Colonic mucosa (tissue), 4 donors: ENCODE measurements at regions not wholly inside any gene's neighbourhood (a gene's known extent, or its start where the extent isn't known, plus 50 kb on each side); places are given as distances from the start of the nearest gene placed in this dataset.

ENCODE experiments used
- DNase-seq: peaks from one replicate; pipeline ENCODE4 v3.0.0-alpha.2; 2020
- H3K27ac ChIP-seq: fragments of 200-600 bp; one replicate; pipeline ENCODE4 v1.8.0; 2021
- H3K27me3 ChIP-seq: fragments of 200-600 bp; one replicate; pipeline ENCODE4 v1.8.0; 2021
- H3K36me3 ChIP-seq: fragments of 200-600 bp; one replicate; pipeline ENCODE4 v1.8.0; 2021
- H3K4me1 ChIP-seq: fragments of 200-600 bp; one replicate; pipeline ENCODE4 v1.8.0; 2021; ENCODE audit warnings: mild to moderate bottlenecking
- H3K4me3 ChIP-seq: fragments of 200-600 bp; one replicate; pipeline ENCODE4 v1.8.0; 2021
- H3K9ac ChIP-seq, 2 donors: one replicate each; pipeline ENCODE4 v1.7.0; 2013; ENCODE audit warnings: control low read depth in 2 of 2, low read depth in 2 of 2, low read length in 2 of 2
- H3K9me3 ChIP-seq: fragments of 200-600 bp; one replicate; pipeline ENCODE4 v1.8.0; 2021
- intact Hi-C: fragments of 100-400 bp; cut with DNase I; formaldehyde crosslinking; loops from one replicate; pipeline ENCODE4 v1.14.1; 2022
- TF ChIP-seq, protein P1 (sequence below): fragments of 200-600 bp; IDR thresholded peaks from one replicate; pipeline ENCODE4 v1.8.0; 2022; ENCODE audit warnings: antibody characterized with exemption, mild to moderate bottlenecking
- donor health status: healthy.
- donor health status: DM: no; HTN: no; CAD: no.
- donor health status: DM: no; HTN: no; CAD: no.

DNA sequence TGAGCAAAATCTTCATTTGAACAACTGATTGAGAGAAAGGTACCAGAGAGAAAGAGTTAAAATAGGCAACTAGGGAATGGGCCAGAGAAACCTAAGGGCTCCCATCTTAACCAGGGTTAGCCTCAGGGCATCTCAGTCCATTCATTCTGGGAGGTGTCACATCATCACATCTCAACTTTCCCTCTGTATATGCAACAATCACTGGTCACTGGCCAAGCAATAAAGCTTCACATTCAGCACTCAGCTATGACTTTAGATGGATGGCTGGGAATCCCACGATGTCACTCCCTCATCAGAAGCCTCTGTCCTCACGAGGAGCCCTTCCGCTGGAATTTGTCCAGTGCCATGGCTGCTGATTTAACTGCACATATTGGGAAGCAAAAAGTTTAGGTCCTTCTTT is 172.1 kb upstream of the MGMT start:
- H3K27me3 ChIP-seq: no peaks in the 10 kb centered on the region

DNA sequence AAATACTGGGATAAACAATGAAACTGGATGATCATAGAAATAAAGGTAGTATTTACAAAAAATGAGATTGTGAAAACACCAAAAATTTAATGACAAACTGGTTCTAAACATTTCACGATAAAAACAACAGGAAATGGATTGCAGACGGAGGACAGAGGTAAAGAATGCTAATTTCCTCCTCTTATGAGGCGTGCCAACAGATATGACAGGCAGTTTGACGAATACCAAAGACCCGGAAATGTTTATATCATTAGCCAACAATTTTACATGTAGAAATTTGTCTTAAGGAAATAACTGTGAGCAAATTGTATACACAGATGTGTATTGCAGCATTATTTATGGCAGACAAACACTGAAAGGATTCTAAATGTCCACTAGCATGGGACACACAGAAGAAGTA is 162.0 kb upstream of the MGMT start:
- Histone ChIP-seq H3K9ac (no peak overlapping the region), H3K9me3 (no peaks in the 10 kb centered on the region), H3K4me1 (no peaks in the 10 kb centered on the region), H3K36me3 (no peaks in the 10 kb centered on the region), H3K4me3 (no peak overlapping the region), H3K27ac (no peak overlapping the region), H3K27me3 (no peaks in the 10 kb centered on the region)
- no peak for DNase-seq
- TF ChIP-seq, protein P1, sequence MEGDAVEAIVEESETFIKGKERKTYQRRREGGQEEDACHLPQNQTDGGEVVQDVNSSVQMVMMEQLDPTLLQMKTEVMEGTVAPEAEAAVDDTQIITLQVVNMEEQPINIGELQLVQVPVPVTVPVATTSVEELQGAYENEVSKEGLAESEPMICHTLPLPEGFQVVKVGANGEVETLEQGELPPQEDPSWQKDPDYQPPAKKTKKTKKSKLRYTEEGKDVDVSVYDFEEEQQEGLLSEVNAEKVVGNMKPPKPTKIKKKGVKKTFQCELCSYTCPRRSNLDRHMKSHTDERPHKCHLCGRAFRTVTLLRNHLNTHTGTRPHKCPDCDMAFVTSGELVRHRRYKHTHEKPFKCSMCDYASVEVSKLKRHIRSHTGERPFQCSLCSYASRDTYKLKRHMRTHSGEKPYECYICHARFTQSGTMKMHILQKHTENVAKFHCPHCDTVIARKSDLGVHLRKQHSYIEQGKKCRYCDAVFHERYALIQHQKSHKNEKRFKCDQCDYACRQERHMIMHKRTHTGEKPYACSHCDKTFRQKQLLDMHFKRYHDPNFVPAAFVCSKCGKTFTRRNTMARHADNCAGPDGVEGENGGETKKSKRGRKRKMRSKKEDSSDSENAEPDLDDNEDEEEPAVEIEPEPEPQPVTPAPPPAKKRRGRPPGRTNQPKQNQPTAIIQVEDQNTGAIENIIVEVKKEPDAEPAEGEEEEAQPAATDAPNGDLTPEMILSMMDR: no peak
- intact Hi-C loops: no loop called here

More for the DNA sequence above, 172.1 kb upstream of the MGMT start:
- Histone ChIP-seq H3K27ac (no peak overlapping the region), H3K36me3 (no peaks in the 10 kb centered on the region), H3K9me3 (no peaks in the 10 kb centered on the region), H3K4me1 (no peaks in the 10 kb centered on the region), H3K9ac (no peak overlapping the region), H3K4me3 (no peak overlapping the region)
- TF ChIP-seq, protein P1: no peak
- intact Hi-C loops: no loop called here
- no peak for DNase-seq

DNA sequence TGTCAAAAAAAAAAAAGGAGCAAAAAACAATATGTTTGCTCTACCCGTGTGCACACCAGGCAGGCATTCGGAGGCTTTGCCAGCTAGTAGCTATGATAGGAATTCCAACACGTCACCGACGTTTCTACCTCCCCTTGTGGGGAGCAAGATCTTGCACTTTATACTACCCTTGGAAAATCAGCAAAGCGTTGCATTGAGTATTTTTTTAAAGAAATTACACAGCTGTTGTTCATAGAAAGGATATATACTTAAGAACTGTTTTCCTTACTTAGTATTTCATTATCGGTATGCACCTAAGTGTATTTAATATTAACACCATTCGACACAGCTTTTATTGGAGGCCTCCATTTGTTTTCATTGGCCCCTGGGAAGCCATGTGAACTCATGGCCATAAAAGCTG is 159.9 kb upstream of the MGMT start:
- H3K36me3 ChIP-seq: no peaks in the 10 kb centered on the region
- H3K27ac ChIP-seq: no peak overlapping the region
- no peaks in the 10 kb centered on the region for H3K27me3 ChIP-seq
- DNase-seq: no peak
- H3K4me1 ChIP-seq: no peaks in the 10 kb centered on the region
- intact Hi-C loops: no loop called here
- TF ChIP-seq, protein P1: no peak
- no peaks in the 10 kb centered on the region for H3K9me3 ChIP-seq
- H3K4me3 ChIP-seq: no peak overlapping the region
- H3K9ac ChIP-seq: no peak overlapping the region

DNA sequence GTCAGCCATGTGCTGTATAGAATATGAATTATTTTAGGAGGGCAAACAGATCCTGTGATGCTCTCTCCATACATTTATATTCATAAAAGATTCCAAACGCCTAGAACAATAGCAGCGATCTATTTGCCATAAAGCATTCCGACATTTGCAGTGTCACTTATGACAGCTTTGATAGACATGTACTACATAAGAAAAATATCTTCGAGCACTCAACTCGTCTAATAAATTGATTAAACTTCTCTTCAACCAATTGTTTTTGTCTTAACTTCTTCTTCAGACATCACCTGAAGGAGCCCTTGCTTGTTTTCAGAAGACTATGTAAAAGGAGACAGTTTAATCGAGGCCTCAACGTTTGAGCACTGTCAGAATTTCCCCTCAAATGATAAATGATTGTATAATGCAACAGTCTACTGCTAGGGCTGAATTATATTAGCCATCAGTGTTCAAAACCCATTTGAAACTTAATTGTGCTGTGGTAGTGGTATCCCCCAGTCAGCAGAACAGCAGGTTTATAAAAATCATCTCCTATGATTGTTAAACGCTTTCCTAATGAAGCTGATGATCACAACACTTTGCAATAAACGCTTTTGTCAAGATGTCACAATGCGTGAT is 158.0 kb upstream of the MGMT start:
- H3K9ac ChIP-seq: no peak overlapping the region
- intact Hi-C loops: no loop called here
- no peak overlapping the region for H3K4me3 ChIP-seq
- DNase-seq: no peak
- TF ChIP-seq, protein P1: no peak
- H3K27me3 ChIP-seq: no peaks in the 10 kb centered on the region
- no peaks in the 10 kb centered on the region for H3K9me3 ChIP-seq
- H3K4me1 ChIP-seq: no peaks in the 10 kb centered on the region
- H3K36me3 ChIP-seq: no peaks in the 10 kb centered on the region
- H3K27ac ChIP-seq: no peak overlapping the region

DNA sequence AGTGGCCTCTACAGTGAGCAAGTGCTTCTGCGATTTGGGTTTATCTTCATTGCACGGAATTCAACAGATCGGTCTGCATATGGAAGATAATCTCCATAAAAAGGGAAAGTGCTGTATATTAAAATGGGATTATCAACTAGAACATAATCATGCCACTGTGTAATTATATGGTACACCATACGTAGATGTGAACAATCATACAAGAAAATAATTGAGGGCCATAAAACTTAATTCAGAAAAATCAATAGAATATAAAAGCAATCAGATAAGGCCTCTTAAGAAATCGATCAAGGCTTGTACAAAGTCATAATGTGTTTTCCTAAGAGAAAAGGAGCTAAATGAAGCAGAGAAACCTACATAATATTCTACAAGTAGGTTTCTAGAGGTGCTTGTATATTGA is 157.5 kb upstream of the MGMT start:
- DNase-seq: no peak
- Histone ChIP-seq H3K27me3 (no peaks in the 10 kb centered on the region), H3K27ac (no peak overlapping the region), H3K9me3 (no peaks in the 10 kb centered on the region), H3K9ac (no peak overlapping the region), H3K36me3 (no peaks in the 10 kb centered on the region), H3K4me1 (no peaks in the 10 kb centered on the region), H3K4me3 (no peak overlapping the region)
- intact Hi-C loops: no loop called here
- TF ChIP-seq, protein P1: no peak
